ENCODE measurements at regions not wholly inside any gene's neighbourhood (a gene's known extent, or its start where the extent isn't known, plus 50 kb on each side); places are given as distances from the start of the nearest gene placed in this dataset.

- TF ChIP-seq REST (IDR thresholded peaks at IDR 0.05; ENCODE audit: low read depth) (peak; percentile 36; the same call in 1 of the 2 replicates), NFIC (IDR thresholded peaks at IDR 0.05) (no peak)
These were observed 517.5 kb downstream of the AGTPBP1 start for GRCh38 chr9:85224301-85224700.

- no peak for TF ChIP-seq CEBPB (IDR thresholded peaks at IDR 0.05)
- no peak for TF ChIP-seq USF1 (IDR thresholded peaks at IDR 0.05)
- no peak for TF ChIP-seq EP300 (IDR thresholded peaks at IDR 0.05; ENCODE audit: borderline replicate concordance)
- TF ChIP-seq NFIC (IDR thresholded peaks at IDR 0.05), result no peak
- no peak for TF ChIP-seq TCF12 (IDR thresholded peaks at IDR 0.05; ENCODE audit: low read depth)
- TF ChIP-seq CREB1 (IDR thresholded peaks at IDR 0.05; ENCODE audit: low read depth), result no peak
These were observed 518.1 kb downstream of the AGTPBP1 start for GRCh38 chr9:85223506-85224125.

GRCh38 chr9:85216601-85217000 is 525.2 kb downstream of the AGTPBP1 start:
- TF ChIP-seq EP300 (IDR thresholded peaks at IDR 0.05; ENCODE audit: borderline replicate concordance) (no peak), TEAD4 (IDR thresholded peaks at IDR 0.05) (no peak), RAD21 (IDR thresholded peaks at IDR 0.05; ENCODE audit: low read depth) (no peak), TAF1 (IDR thresholded peaks at IDR 0.05; ENCODE audit: low read depth) (no peak), TCF12 (IDR thresholded peaks at IDR 0.05; ENCODE audit: low read depth) (no peak), MAX (IDR thresholded peaks at IDR 0.05) (no peak), CREB1 (IDR thresholded peaks at IDR 0.05; ENCODE audit: low read depth) (no peak), ZBTB7A (IDR thresholded peaks at IDR 0.05; ENCODE audit: low read depth) (no peak), REST (IDR thresholded peaks at IDR 0.05; ENCODE audit: low read depth) (no peak), FOXM1 (IDR thresholded peaks at IDR 0.05; ENCODE audit: borderline replicate concordance, low read depth) (no peak), NFIC (IDR thresholded peaks at IDR 0.05) (no peak)

- TF ChIP-seq TEAD4 (IDR thresholded peaks at IDR 0.05) (no peak), YY1 (IDR thresholded peaks at IDR 0.05; ENCODE audit: low read depth) (no peak), TCF12 (IDR thresholded peaks at IDR 0.05; ENCODE audit: low read depth) (no peak), MAX (IDR thresholded peaks at IDR 0.05) (no peak), REST (IDR thresholded peaks at IDR 0.05; ENCODE audit: low read depth) (no peak), CREB1 (IDR thresholded peaks at IDR 0.05; ENCODE audit: low read depth) (no peak), RAD21 (IDR thresholded peaks at IDR 0.05; ENCODE audit: low read depth) (no peak), EP300 (IDR thresholded peaks at IDR 0.05; ENCODE audit: borderline replicate concordance) (no peak), EGR1 (IDR thresholded peaks at IDR 0.05) (no peak), USF1 (IDR thresholded peaks at IDR 0.05) (no peak), CEBPB (IDR thresholded peaks at IDR 0.05) (no peak), TAF1 (IDR thresholded peaks at IDR 0.05; ENCODE audit: low read depth) (no peak), FOXM1 (IDR thresholded peaks at IDR 0.05; ENCODE audit: borderline replicate concordance, low read depth) (no peak), NFIC (IDR thresholded peaks at IDR 0.05) (no peak), ZBTB7A (IDR thresholded peaks at IDR 0.05; ENCODE audit: low read depth) (no peak)
These were observed 525.8 kb downstream of the AGTPBP1 start for GRCh38 chr9:85215961-85216360.

- TF ChIP-seq YY1 (IDR thresholded peaks at IDR 0.05; ENCODE audit: low read depth) (no peak), TCF12 (IDR thresholded peaks at IDR 0.05; ENCODE audit: low read depth) (no peak), MAX (IDR thresholded peaks at IDR 0.05) (no peak), TEAD4 (IDR thresholded peaks at IDR 0.05) (no peak), REST (IDR thresholded peaks at IDR 0.05; ENCODE audit: low read depth) (no peak), FOXM1 (IDR thresholded peaks at IDR 0.05; ENCODE audit: borderline replicate concordance, low read depth) (no peak), USF1 (IDR thresholded peaks at IDR 0.05) (no peak), CEBPB (IDR thresholded peaks at IDR 0.05) (no peak), CREB1 (IDR thresholded peaks at IDR 0.05; ENCODE audit: low read depth) (no peak), TAF1 (IDR thresholded peaks at IDR 0.05; ENCODE audit: low read depth) (no peak), NFIC (IDR thresholded peaks at IDR 0.05) (no peak), EP300 (IDR thresholded peaks at IDR 0.05; ENCODE audit: borderline replicate concordance) (no peak)
These were observed 526.3 kb downstream of the AGTPBP1 start for GRCh38 chr9:85215416-85215815.

All from Ishikawa (cell line).